ENCODE measurements at regions not wholly inside any gene's neighbourhood (a gene's known extent, or its start where the extent isn't known, plus 50 kb on each side); places are given as distances from the start of the nearest gene placed in this dataset.

- H3K4me1 ChIP-seq (ENCODE audit: insufficient read depth, low read length) = no peaks in the 10 kb centered on the region
- no peak overlapping the region for H3K4me3 ChIP-seq (ENCODE audit: low read length)
- H3K9me3 ChIP-seq (ENCODE audit: insufficient read depth, low read depth, low read length) = no peaks in the 10 kb centered on the region
- H3K36me3 ChIP-seq (ENCODE audit: insufficient read depth, low read depth, low read length) = no peaks in the 10 kb centered on the region
- no peaks in the 10 kb centered on the region for H3K27me3 ChIP-seq (ENCODE audit: insufficient read depth, low read length)
- no peak overlapping the region for H3K27ac ChIP-seq (ENCODE audit: low read length)
- no peak overlapping the region for H3K9ac ChIP-seq (ENCODE audit: low read depth, low read length)
Measured at GRCh38 chr6:112821476-112821875, 474.3 kb downstream of the RFPL4B start.

GRCh38 chr6:112822769-112823168, 475.6 kb downstream of the RFPL4B start:
- Histone ChIP-seq H3K27ac (ENCODE audit: low read length) (no peak overlapping the region), H3K27me3 (ENCODE audit: insufficient read depth, low read length) (no peaks in the 10 kb centered on the region), H3K4me3 (ENCODE audit: low read length) (no peak overlapping the region), H3K4me1 (ENCODE audit: insufficient read depth, low read length) (peaks cover 2% of the 10 kb centered on the region; the same call in 1 of the 2 replicates), H3K9ac (ENCODE audit: low read depth, low read length) (no peak overlapping the region), H3K36me3 (ENCODE audit: insufficient read depth, low read depth, low read length) (no peaks in the 10 kb centered on the region), H3K9me3 (ENCODE audit: insufficient read depth, low read depth, low read length) (no peaks in the 10 kb centered on the region)

DNA sequence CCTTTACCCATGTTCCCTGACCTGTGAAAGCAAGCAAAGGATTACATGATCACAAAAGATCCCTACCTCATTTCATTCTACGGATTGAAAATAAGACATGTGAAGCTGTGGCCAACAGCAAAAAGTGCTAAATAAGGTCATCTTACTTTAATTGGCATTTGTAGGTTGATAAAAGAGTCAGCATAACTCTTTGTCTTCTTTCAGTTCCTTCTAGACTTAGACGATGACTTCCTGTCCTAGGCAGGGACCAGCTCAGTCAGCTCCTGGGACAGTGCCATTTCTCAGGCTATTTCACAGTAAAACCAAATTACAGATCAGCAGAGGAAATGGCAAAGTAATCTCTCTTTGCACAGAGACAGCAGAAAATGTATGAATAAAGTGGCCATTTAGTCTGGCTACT, 480.7 kb downstream of the RFPL4B start:
- peaks cover 2% of the 10 kb centered on the region; the same call in 1 of the 2 replicates for H3K4me1 ChIP-seq (ENCODE audit: insufficient read depth, low read length)
- H3K9me3 ChIP-seq (ENCODE audit: insufficient read depth, low read depth, low read length) = no peaks in the 10 kb centered on the region
- no peak overlapping the region for H3K9ac ChIP-seq (ENCODE audit: low read depth, low read length)
- H3K27me3 ChIP-seq (ENCODE audit: insufficient read depth, low read length) = no peaks in the 10 kb centered on the region
- no peak overlapping the region for H3K4me3 ChIP-seq (ENCODE audit: low read length)
- H3K27ac ChIP-seq (ENCODE audit: low read length) = no peak overlapping the region
- no peaks in the 10 kb centered on the region for H3K36me3 ChIP-seq (ENCODE audit: insufficient read depth, low read depth, low read length)

- no peaks in the 10 kb centered on the region for H3K36me3 ChIP-seq (ENCODE audit: insufficient read depth, low read depth, low read length)
- no peak overlapping the region for H3K9ac ChIP-seq (ENCODE audit: low read depth, low read length)
- no peak overlapping the region for H3K27ac ChIP-seq (ENCODE audit: low read length)
- H3K27me3 ChIP-seq (ENCODE audit: insufficient read depth, low read length) = no peaks in the 10 kb centered on the region
- no peak overlapping the region for H3K4me3 ChIP-seq (ENCODE audit: low read length)
- peaks cover 2% of the 10 kb centered on the region; the same call in 1 of the 2 replicates for H3K4me1 ChIP-seq (ENCODE audit: insufficient read depth, low read length)
- H3K9me3 ChIP-seq (ENCODE audit: insufficient read depth, low read depth, low read length) = no peaks in the 10 kb centered on the region
Measured at GRCh38 chr6:112831022-112831421, 483.9 kb downstream of the RFPL4B start.

DNA sequence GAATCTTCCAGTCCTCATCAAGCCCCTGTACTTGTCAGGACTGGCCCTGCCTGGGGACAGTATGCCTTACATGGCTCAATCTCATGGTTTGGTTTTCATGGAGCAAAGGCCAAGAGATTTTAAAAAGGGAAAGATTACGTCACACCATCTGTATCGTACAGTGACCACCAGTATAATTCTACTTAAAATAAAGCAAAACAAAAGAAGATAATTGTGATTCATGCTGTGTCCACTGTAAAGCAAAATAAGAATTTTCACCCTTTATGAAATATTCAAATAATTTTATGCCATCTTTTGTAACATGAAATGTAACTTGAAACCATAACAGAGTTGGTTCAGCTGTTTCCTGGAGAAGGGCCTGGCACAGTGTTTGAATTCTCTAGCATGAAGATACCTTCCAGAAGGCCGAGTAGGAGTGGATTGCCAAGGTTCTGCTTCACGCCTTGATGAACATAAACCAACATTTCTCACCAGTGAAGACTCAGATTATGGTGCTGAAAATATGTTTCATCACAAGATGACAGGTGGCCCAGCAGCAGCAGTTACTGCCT, 486.5 kb downstream of the RFPL4B start:
- Histone ChIP-seq H3K9me3 (ENCODE audit: insufficient read depth, low read depth, low read length) (no peaks in the 10 kb centered on the region), H3K27me3 (ENCODE audit: insufficient read depth, low read length) (no peaks in the 10 kb centered on the region), H3K27ac (ENCODE audit: low read length) (no peak overlapping the region), H3K4me1 (ENCODE audit: insufficient read depth, low read length) (no peaks in the 10 kb centered on the region; the same call in 1 of the 2 replicates), H3K9ac (ENCODE audit: low read depth, low read length) (no peak overlapping the region), H3K36me3 (ENCODE audit: insufficient read depth, low read depth, low read length) (no peaks in the 10 kb centered on the region), H3K4me3 (ENCODE audit: low read length) (no peak overlapping the region)

- no peaks in the 10 kb centered on the region for H3K27me3 ChIP-seq (ENCODE audit: insufficient read depth, low read length)
Measured at GRCh38 chr6:112835078-112835477, 487.9 kb downstream of the RFPL4B start.

DNA sequence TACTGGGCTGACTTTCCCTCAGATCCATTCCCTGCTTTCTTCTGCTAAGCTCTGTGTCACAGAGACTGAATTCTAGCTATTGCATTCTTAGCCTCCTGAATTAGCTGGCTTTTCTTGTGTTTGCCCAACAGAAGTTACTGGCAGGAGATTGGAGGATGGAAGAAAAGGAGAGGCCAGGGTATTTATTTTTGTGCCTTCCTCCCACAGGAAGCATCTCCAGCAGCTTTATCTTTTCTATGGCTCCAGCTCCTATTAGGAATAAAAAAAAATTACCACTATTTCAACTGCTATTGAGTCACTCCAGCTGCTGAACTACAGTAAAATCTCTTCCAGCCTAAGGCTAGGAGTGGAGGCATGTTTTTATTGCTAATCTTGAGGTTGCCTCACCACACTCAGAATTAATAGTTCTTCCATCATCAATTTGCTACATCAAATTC, 492.4 kb downstream of the RFPL4B start:
- Histone ChIP-seq H3K27me3 (ENCODE audit: insufficient read depth, low read length) (no peaks in the 10 kb centered on the region), H3K4me1 (ENCODE audit: insufficient read depth, low read length) (no peaks in the 10 kb centered on the region), H3K9ac (ENCODE audit: low read depth, low read length) (no peak overlapping the region), H3K4me3 (ENCODE audit: low read length) (no peak overlapping the region), H3K9me3 (ENCODE audit: insufficient read depth, low read depth, low read length) (no peaks in the 10 kb centered on the region), H3K36me3 (ENCODE audit: insufficient read depth, low read depth, low read length) (no peaks in the 10 kb centered on the region), H3K27ac (ENCODE audit: low read length) (no peak overlapping the region)

More at GRCh38 chr6:112835078-112835477, 487.9 kb downstream of the RFPL4B start:
- Histone ChIP-seq H3K36me3 (ENCODE audit: insufficient read depth, low read depth, low read length) (no peaks in the 10 kb centered on the region), H3K27ac (ENCODE audit: low read length) (no peak overlapping the region), H3K4me3 (ENCODE audit: low read length) (no peak overlapping the region), H3K9me3 (ENCODE audit: insufficient read depth, low read depth, low read length) (no peaks in the 10 kb centered on the region), H3K9ac (ENCODE audit: low read depth, low read length) (no peak overlapping the region), H3K4me1 (ENCODE audit: insufficient read depth, low read length) (no peaks in the 10 kb centered on the region)

GRCh38 chr6:112841553-112842329, 494.6 kb downstream of the RFPL4B start:
- Histone ChIP-seq H3K27me3 (ENCODE audit: insufficient read depth, low read length) (no peaks in the 10 kb centered on the region), H3K4me1 (ENCODE audit: insufficient read depth, low read length) (no peaks in the 10 kb centered on the region), H3K9me3 (ENCODE audit: insufficient read depth, low read depth, low read length) (no peaks in the 10 kb centered on the region), H3K4me3 (ENCODE audit: low read length) (no peak overlapping the region), H3K27ac (ENCODE audit: low read length) (no peak overlapping the region), H3K9ac (ENCODE audit: low read depth, low read length) (no peak overlapping the region), H3K36me3 (ENCODE audit: insufficient read depth, low read depth, low read length) (no peaks in the 10 kb centered on the region)

DNA sequence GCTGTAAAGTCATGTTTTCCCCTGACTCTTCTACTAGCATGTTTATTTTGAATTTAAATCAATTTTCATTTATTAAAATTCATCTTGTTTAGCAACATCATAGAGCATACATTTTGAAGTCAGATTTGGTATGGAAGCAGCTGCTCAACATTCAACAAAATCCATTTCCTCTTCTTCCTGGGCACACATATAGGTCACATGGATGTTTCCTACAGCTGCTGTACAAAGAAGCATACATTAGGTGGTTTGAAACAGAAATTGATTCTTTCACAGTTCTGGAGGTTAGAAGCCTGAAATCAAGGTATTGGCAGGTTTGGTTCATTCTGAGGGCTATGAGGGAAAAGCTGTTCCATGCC, 495.2 kb downstream of the RFPL4B start:
- H3K27ac ChIP-seq (ENCODE audit: low read length) = no peak overlapping the region
- H3K36me3 ChIP-seq (ENCODE audit: insufficient read depth, low read depth, low read length) = no peaks in the 10 kb centered on the region
- no peak overlapping the region for H3K4me3 ChIP-seq (ENCODE audit: low read length)
- H3K9me3 ChIP-seq (ENCODE audit: insufficient read depth, low read depth, low read length) = no peaks in the 10 kb centered on the region
- no peaks in the 10 kb centered on the region for H3K4me1 ChIP-seq (ENCODE audit: insufficient read depth, low read length)
- H3K27me3 ChIP-seq (ENCODE audit: insufficient read depth, low read length) = no peaks in the 10 kb centered on the region
- no peak overlapping the region for H3K9ac ChIP-seq (ENCODE audit: low read depth, low read length)

DNA sequence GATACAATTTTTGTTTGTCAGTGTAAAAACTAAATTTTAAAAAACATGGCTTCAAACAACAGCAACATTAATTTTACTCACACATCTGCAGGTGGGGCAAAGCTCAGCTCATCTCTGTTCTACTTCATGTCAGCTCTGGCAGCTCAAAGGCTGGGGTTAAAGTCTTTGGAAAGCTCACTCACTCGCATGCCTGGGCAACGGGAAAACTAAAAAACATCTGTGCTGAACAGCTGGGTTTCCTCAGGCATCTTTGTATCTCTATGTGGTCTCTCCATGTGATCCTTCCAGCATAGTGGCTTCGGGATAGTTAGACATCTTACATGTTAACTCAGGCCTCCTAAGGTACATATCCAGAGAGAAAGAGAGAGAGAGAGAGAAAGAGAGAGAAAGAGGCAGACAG, 499.6 kb downstream of the RFPL4B start:
- no peaks in the 10 kb centered on the region for H3K27me3 ChIP-seq (ENCODE audit: insufficient read depth, low read length)

GRCh38 chr6:112851146-112851545, 504.0 kb downstream of the RFPL4B start:
- Histone ChIP-seq H3K4me1 (ENCODE audit: insufficient read depth, low read length) (no peaks in the 10 kb centered on the region), H3K9me3 (ENCODE audit: insufficient read depth, low read depth, low read length) (no peaks in the 10 kb centered on the region), H3K9ac (ENCODE audit: low read depth, low read length) (no peak overlapping the region), H3K36me3 (ENCODE audit: insufficient read depth, low read depth, low read length) (no peaks in the 10 kb centered on the region), H3K27me3 (ENCODE audit: insufficient read depth, low read length) (no peaks in the 10 kb centered on the region), H3K27ac (ENCODE audit: low read length) (no peak overlapping the region), H3K4me3 (ENCODE audit: low read length) (no peak overlapping the region)

More for the DNA sequence above, 499.6 kb downstream of the RFPL4B start:
- H3K27ac ChIP-seq (ENCODE audit: low read length) = no peak overlapping the region
- H3K9me3 ChIP-seq (ENCODE audit: insufficient read depth, low read depth, low read length) = no peaks in the 10 kb centered on the region
- no peaks in the 10 kb centered on the region for H3K4me1 ChIP-seq (ENCODE audit: insufficient read depth, low read length)
- no peak overlapping the region for H3K9ac ChIP-seq (ENCODE audit: low read depth, low read length)
- H3K4me3 ChIP-seq (ENCODE audit: low read length) = no peak overlapping the region
- no peaks in the 10 kb centered on the region for H3K36me3 ChIP-seq (ENCODE audit: insufficient read depth, low read depth, low read length)

- H3K27ac ChIP-seq (ENCODE audit: low read length) = no peak overlapping the region
- no peaks in the 10 kb centered on the region for H3K27me3 ChIP-seq (ENCODE audit: insufficient read depth, low read length)
- H3K4me1 ChIP-seq (ENCODE audit: insufficient read depth, low read length) = no peaks in the 10 kb centered on the region
- no peak overlapping the region for H3K4me3 ChIP-seq (ENCODE audit: low read length)
- H3K9me3 ChIP-seq (ENCODE audit: insufficient read depth, low read depth, low read length) = no peaks in the 10 kb centered on the region
- no peak overlapping the region for H3K9ac ChIP-seq (ENCODE audit: low read depth, low read length)
- H3K36me3 ChIP-seq (ENCODE audit: insufficient read depth, low read depth, low read length) = no peaks in the 10 kb centered on the region
Measured at GRCh38 chr6:112853162-112853561, 506.0 kb downstream of the RFPL4B start.

Measured in iPS-20b (cell line).